ENCODE measurements at regions not wholly inside any gene's neighbourhood (a gene's known extent, or its start where the extent isn't known, plus 50 kb on each side); places are given as distances from the start of the nearest gene placed in this dataset.

- Histone ChIP-seq H3K4me3 (no peak overlapping the region), H3K27me3 (ENCODE audit: low read depth) (no peaks in the 10 kb centered on the region), H3K4me1 (no peaks in the 10 kb centered on the region), H3K9me3 (replicated peaks) (peaks cover 1% of the 10 kb centered on the region), H3K27ac (replicated peaks) (no peak overlapping the region), H3K36me3 (no peaks in the 10 kb centered on the region)
- intact Hi-C loops (cut with micrococcal nuclease), result no loop called here
- DNase-seq, result no peak
- TF ChIP-seq CTCF (IDR thresholded peaks at IDR 0.05; ENCODE audit: borderline replicate concordance), result no peak
Observed at GRCh38 chr9:86458191-86458855, 104.1 kb upstream of the TUT7 start.

GRCh38 chr9:86456416-86456815, 102.2 kb upstream of the TUT7 start:
- Histone ChIP-seq H3K36me3 (no peaks in the 10 kb centered on the region), H3K4me3 (no peak overlapping the region), H3K27me3 (ENCODE audit: low read depth) (no peaks in the 10 kb centered on the region), H3K9me3 (replicated peaks) (peaks cover 11% of the 10 kb centered on the region), H3K27ac (replicated peaks) (no peak overlapping the region), H3K4me1 (no peaks in the 10 kb centered on the region)
- no peak for DNase-seq
- TF ChIP-seq CTCF (IDR thresholded peaks at IDR 0.05; ENCODE audit: borderline replicate concordance), result no peak
- intact Hi-C loops (cut with micrococcal nuclease), result no loop called here

- intact Hi-C loops (cut with micrococcal nuclease), result no loop called here
- no peaks in the 10 kb centered on the region for H3K4me1 ChIP-seq
- no peaks in the 10 kb centered on the region for H3K36me3 ChIP-seq
- peak overlapping the region; percentile 1 for H3K4me3 ChIP-seq
- no peak for DNase-seq
- H3K27ac ChIP-seq (replicated peaks), result no peak overlapping the region
- no peak for TF ChIP-seq CTCF (IDR thresholded peaks at IDR 0.05; ENCODE audit: borderline replicate concordance)
- peaks cover 11% of the 10 kb centered on the region for H3K9me3 ChIP-seq (replicated peaks)
- H3K27me3 ChIP-seq (ENCODE audit: low read depth), result no peaks in the 10 kb centered on the region
Observed at GRCh38 chr9:86454701-86455615, 100.7 kb upstream of the TUT7 start.

- no peak overlapping the region for H3K4me3 ChIP-seq
- TF ChIP-seq CTCF (IDR thresholded peaks at IDR 0.05; ENCODE audit: borderline replicate concordance), result no peak
- H3K36me3 ChIP-seq, result no peaks in the 10 kb centered on the region
- peaks cover 7% of the 10 kb centered on the region for H3K27me3 ChIP-seq (ENCODE audit: low read depth)
- no peaks in the 10 kb centered on the region for H3K4me1 ChIP-seq
- intact Hi-C loops (cut with micrococcal nuclease), result no loop called here
- DNase-seq, result no peak
- H3K9me3 ChIP-seq (replicated peaks), result peaks cover 11% of the 10 kb centered on the region
- H3K27ac ChIP-seq (replicated peaks), result no peak overlapping the region
Observed at GRCh38 chr9:86452201-86452828, 98.1 kb upstream of the TUT7 start.

GRCh38 chr9:86449246-86449645, 95.0 kb upstream of the TUT7 start:
- Histone ChIP-seq H3K4me1 (no peaks in the 10 kb centered on the region), H3K9me3 (replicated peaks) (peaks cover 11% of the 10 kb centered on the region), H3K27ac (replicated peaks) (no peak overlapping the region), H3K27me3 (ENCODE audit: low read depth) (peaks cover 12% of the 10 kb centered on the region), H3K36me3 (no peaks in the 10 kb centered on the region), H3K4me3 (no peak overlapping the region)
- intact Hi-C loops (cut with micrococcal nuclease), result no loop called here
- no peak for TF ChIP-seq CTCF (IDR thresholded peaks at IDR 0.05; ENCODE audit: borderline replicate concordance)
- no peak for DNase-seq
